Tibial nerve (tissue), 4 donors: ENCODE measurements at regions not wholly inside any gene's neighbourhood (a gene's known extent, or its start where the extent isn't known, plus 50 kb on each side); places are given as distances from the start of the nearest gene placed in this dataset.

Source experiments
- EP300 ChIP-seq, 2 donors: sonication (generic); formaldehyde crosslinking; IDR thresholded peaks; one replicate each; pipeline ENCODE4 v1.6.1; 2017; ENCODE audit warnings: antibody characterized with exemption in 2 of 2, mild to moderate bottlenecking in 1 of 2
- POLR2A ChIP-seq, 2 donors: fragments of 450-650 bp; IDR thresholded peaks; one replicate each; pipeline ENCODE4 v1.6.1; 2017; ENCODE audit warnings: antibody characterized with exemption in 2 of 2, mild to moderate bottlenecking in 2 of 2, moderate library complexity in 2 of 2
- TF ChIP-seq, protein P1 (sequence below), 5 experiments: fragments of 200-600 bp in 3 of 5; fragments of 450-650 bp in 2 of 5; sonication (generic) in 3 of 5; IDR thresholded peaks; one replicate each; pipeline ENCODE4 v1.5.1; 2016 to 2019; ENCODE audit warnings: antibody characterized with exemption in 5 of 5, mild to moderate bottlenecking in 3 of 5, moderate library complexity in 2 of 5

DNA sequence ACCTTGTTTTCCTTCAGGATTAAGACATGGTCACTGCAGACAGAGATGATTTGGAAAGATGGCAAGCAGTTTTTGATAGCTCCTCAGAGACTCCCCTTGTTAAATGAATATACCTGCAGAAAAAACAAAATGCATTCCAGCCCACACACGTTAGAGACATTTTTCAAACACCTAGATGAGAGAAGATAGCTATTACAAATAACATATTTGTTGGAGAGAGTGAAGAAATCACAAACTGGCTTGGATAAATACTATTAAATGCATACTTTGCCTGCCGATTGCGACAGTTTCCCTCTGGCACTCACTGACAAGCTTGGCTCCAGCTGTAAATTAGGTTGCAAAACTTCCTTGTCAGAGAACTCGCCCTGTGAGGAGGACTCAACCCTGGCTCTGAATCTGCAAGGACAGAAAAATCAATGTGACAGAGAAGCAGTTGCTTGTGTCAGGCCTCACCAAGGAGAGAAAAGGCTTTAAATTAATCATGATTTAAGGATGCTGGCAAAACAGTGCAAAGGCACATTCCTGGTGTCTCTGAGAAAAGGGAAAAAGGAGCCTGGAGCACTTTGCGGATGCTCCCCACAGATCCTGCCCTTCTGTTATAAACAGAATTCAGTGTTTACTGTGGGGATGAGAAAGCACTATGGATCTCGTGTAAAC, 423.7 kb upstream of the MARCKS start:
- TF ChIP-seq, protein P1, sequence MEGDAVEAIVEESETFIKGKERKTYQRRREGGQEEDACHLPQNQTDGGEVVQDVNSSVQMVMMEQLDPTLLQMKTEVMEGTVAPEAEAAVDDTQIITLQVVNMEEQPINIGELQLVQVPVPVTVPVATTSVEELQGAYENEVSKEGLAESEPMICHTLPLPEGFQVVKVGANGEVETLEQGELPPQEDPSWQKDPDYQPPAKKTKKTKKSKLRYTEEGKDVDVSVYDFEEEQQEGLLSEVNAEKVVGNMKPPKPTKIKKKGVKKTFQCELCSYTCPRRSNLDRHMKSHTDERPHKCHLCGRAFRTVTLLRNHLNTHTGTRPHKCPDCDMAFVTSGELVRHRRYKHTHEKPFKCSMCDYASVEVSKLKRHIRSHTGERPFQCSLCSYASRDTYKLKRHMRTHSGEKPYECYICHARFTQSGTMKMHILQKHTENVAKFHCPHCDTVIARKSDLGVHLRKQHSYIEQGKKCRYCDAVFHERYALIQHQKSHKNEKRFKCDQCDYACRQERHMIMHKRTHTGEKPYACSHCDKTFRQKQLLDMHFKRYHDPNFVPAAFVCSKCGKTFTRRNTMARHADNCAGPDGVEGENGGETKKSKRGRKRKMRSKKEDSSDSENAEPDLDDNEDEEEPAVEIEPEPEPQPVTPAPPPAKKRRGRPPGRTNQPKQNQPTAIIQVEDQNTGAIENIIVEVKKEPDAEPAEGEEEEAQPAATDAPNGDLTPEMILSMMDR (IDR thresholded peaks at IDR 0.05), result no peak
- TF ChIP-seq POLR2A (IDR thresholded peaks at IDR 0.05), result no peak
- TF ChIP-seq EP300 (IDR thresholded peaks at IDR 0.05), result peak in 1 of 2 donors; percentile 83
